ENCODE measurements at regions not wholly inside any gene's neighbourhood (a gene's known extent, or its start where the extent isn't known, plus 50 kb on each side); places are given as distances from the start of the nearest gene placed in this dataset.

DNA sequence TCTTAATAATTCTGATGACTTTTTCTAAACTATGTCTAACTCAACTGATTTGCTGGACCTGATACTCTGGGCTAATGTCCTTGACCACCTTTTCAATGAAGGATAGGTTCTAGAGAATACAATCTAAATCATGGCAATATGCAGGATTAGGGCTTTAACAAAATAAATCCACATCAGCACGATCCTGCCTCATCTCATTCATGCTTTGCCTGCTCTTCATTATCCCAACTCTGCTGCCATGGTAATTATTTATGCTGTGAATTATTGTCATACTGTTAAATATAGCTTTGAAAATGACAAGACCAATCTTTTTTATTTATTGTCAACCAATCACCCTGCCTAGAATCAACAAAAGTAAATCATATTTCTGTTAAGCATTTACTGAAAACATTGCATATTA, 2176.7 kb upstream of the AGA start:
- TF ChIP-seq, protein P1, sequence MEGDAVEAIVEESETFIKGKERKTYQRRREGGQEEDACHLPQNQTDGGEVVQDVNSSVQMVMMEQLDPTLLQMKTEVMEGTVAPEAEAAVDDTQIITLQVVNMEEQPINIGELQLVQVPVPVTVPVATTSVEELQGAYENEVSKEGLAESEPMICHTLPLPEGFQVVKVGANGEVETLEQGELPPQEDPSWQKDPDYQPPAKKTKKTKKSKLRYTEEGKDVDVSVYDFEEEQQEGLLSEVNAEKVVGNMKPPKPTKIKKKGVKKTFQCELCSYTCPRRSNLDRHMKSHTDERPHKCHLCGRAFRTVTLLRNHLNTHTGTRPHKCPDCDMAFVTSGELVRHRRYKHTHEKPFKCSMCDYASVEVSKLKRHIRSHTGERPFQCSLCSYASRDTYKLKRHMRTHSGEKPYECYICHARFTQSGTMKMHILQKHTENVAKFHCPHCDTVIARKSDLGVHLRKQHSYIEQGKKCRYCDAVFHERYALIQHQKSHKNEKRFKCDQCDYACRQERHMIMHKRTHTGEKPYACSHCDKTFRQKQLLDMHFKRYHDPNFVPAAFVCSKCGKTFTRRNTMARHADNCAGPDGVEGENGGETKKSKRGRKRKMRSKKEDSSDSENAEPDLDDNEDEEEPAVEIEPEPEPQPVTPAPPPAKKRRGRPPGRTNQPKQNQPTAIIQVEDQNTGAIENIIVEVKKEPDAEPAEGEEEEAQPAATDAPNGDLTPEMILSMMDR (IDR thresholded peaks at IDR 0.05; ENCODE audit: borderline replicate concordance, extremely low read depth, low read length, poor library complexity, severe bottlenecking): no peak
- TF ChIP-seq EZH2 (IDR thresholded peaks at IDR 0.05; ENCODE audit: borderline replicate concordance, low read depth, low read length, severe bottlenecking): no peak
